Neural crest cell (in vitro differentiated cells): ENCODE measurements at regions not wholly inside any gene's neighbourhood (a gene's known extent, or its start where the extent isn't known, plus 50 kb on each side); places are given as distances from the start of the nearest gene placed in this dataset.

Source experiments
- DNase-seq: peaks from one replicate; pipeline ENCODE4 v3.0.0; 2021; ENCODE audit warnings: low read depth, mixed read lengths, low spot score
- H3K27ac Mint-ChIP-seq: one replicate; pipeline ENCODE4 v1.8.0; 2021; ENCODE audit warnings: mild to moderate bottlenecking, mixed read lengths; ENCODE audit not compliant: unreplicated experiment
- H3K27me3 Mint-ChIP-seq: 2 replicates; pipeline ENCODE4 v1.8.0; 2021; ENCODE audit warnings: low read depth, mild to moderate bottlenecking, mixed read lengths
- H3K36me3 Mint-ChIP-seq: 2 replicates; pipeline ENCODE4 v1.8.0; 2021; ENCODE audit warnings: low read depth, mild to moderate bottlenecking, mixed read lengths
- H3K4me1 Mint-ChIP-seq: 2 replicates; pipeline ENCODE4 v1.8.0; 2021; ENCODE audit warnings: mixed read lengths
- H3K4me3 Mint-ChIP-seq: one replicate; pipeline ENCODE4 v1.8.0; 2021; ENCODE audit warnings: mild to moderate bottlenecking, mixed read lengths
- H3K9me3 Mint-ChIP-seq: 2 replicates; pipeline ENCODE4 v1.8.0; 2021; ENCODE audit warnings: mixed read lengths
- CTCF ChIP-seq: fragments of 200-600 bp; sonication (generic); conservative IDR thresholded peaks from 2 replicates; pipeline ENCODE4 v1.5.0; 2021; ENCODE audit warnings: antibody characterized with exemption, mild to moderate bottlenecking

GRCh38 chr2:66853585-66853984 lies 418.7 kb downstream of the MEIS1 start:
- H3K9me3 Mint-ChIP-seq = peaks cover 7% of the 10 kb centered on the region
- DNase-seq = no peak
- no peaks in the 10 kb centered on the region for H3K27me3 Mint-ChIP-seq
- no peak overlapping the region for H3K27ac Mint-ChIP-seq
- TF ChIP-seq CTCF = no peak
- H3K4me1 Mint-ChIP-seq = no peaks in the 10 kb centered on the region
- H3K4me3 Mint-ChIP-seq = no peak overlapping the region
- H3K36me3 Mint-ChIP-seq = no peaks in the 10 kb centered on the region

- DNase-seq = no peak
- no peaks in the 10 kb centered on the region for H3K4me1 Mint-ChIP-seq
Observed at GRCh38 chr2:66854298-66854697, 419.4 kb downstream of the MEIS1 start.

GRCh38 chr2:66862885-66863650 lies 428.1 kb downstream of the MEIS1 start:
- Mint-ChIP-seq H3K4me3 (no peak overlapping the region), H3K27ac (no peak overlapping the region), H3K9me3 (peaks cover 2% of the 10 kb centered on the region), H3K36me3 (no peaks in the 10 kb centered on the region), H3K4me1 (peaks cover 12% of the 10 kb centered on the region), H3K27me3 (peaks cover 2% of the 10 kb centered on the region)
- DNase-seq = no peak
- TF ChIP-seq CTCF = no peak

More at GRCh38 chr2:66854298-66854697, 419.4 kb downstream of the MEIS1 start:
- H3K27ac Mint-ChIP-seq = no peak overlapping the region
- no peaks in the 10 kb centered on the region for H3K27me3 Mint-ChIP-seq
- peaks cover 7% of the 10 kb centered on the region for H3K9me3 Mint-ChIP-seq
- TF ChIP-seq CTCF = no peak
- H3K4me3 Mint-ChIP-seq = no peak overlapping the region
- H3K36me3 Mint-ChIP-seq = no peaks in the 10 kb centered on the region

- H3K4me3 Mint-ChIP-seq = no peak overlapping the region
- no peaks in the 10 kb centered on the region for H3K36me3 Mint-ChIP-seq
- H3K4me1 Mint-ChIP-seq = peaks cover 15% of the 10 kb centered on the region
- H3K27me3 Mint-ChIP-seq = peaks cover 2% of the 10 kb centered on the region
- no peak for DNase-seq
- no peak overlapping the region for H3K27ac Mint-ChIP-seq
- TF ChIP-seq CTCF = no peak
- peaks cover 5% of the 10 kb centered on the region for H3K9me3 Mint-ChIP-seq
Observed at GRCh38 chr2:66865161-66865560, 430.2 kb downstream of the MEIS1 start.

GRCh38 chr2:66866331-66867062 lies 431.6 kb downstream of the MEIS1 start:
- Mint-ChIP-seq H3K36me3 (no peaks in the 10 kb centered on the region), H3K4me3 (no peak overlapping the region), H3K4me1 (peaks cover 15% of the 10 kb centered on the region), H3K9me3 (peaks cover 7% of the 10 kb centered on the region), H3K27me3 (peaks cover 2% of the 10 kb centered on the region), H3K27ac (no peak overlapping the region)
- TF ChIP-seq CTCF = no peak
- no peak for DNase-seq
